OCI-LY3 (cell line): ENCODE measurements at regions not wholly inside any gene's neighbourhood (a gene's known extent, or its start where the extent isn't known, plus 50 kb on each side); places are given as distances from the start of the nearest gene placed in this dataset.

Experiments used
- H2AFZ ChIP-seq: fragments of 200-600, 300-600 bp; shearing (Covaris generic); 2 replicates; pipeline ENCODE4 v1.6.0; 2014; ENCODE audit warnings: antibody characterized with exemption, low read depth, low read length
- H3K27ac ChIP-seq: fragments of 200-600, 300-600 bp; sonication (generic); 2 replicates; pipeline ENCODE4 v1.5.1; 2014; ENCODE audit warnings: mild to moderate bottlenecking, low read length, moderate library complexity, mixed read lengths
- H3K27me3 ChIP-seq: fragments of 200-600, 300-600 bp; sonication (generic); 2 replicates; pipeline ENCODE4 v1.6.1; 2014; ENCODE audit warnings: low read depth, low read length, mixed read lengths
- H3K36me3 ChIP-seq: fragments of 200-600, 300-600 bp; sonication (generic); replicated peaks from 2 replicates; pipeline ENCODE3; 2014; ENCODE audit warnings: low read depth, low read length, mixed read lengths
- H3K4me1 ChIP-seq: fragments of 300-600, 200-600 bp; sonication (generic); 2 replicates; pipeline ENCODE4 v1.6.1; 2014; ENCODE audit warnings: low read length, mixed read lengths
- H3K4me2 ChIP-seq: fragments of 200-600, 300-600 bp; sonication (generic); 2 replicates; pipeline ENCODE4 v1.6.1; 2014; ENCODE audit warnings: low read length, mixed read lengths
- H3K4me3 ChIP-seq: fragments of 300-600, 200-600 bp; sonication (generic); 2 replicates; pipeline ENCODE4 v1.5.1; 2014; ENCODE audit warnings: antibody characterized with exemption, mild to moderate bottlenecking, low read length, moderate library complexity
- H3K79me2 ChIP-seq: fragments of 300-600, 200-600 bp; shearing (Covaris generic); 2 replicates; pipeline ENCODE4 v1.6.1; 2014; ENCODE audit warnings: mild to moderate bottlenecking, low read length, mixed read lengths
- H3K9ac ChIP-seq: fragments of 300-600, 200-600 bp; shearing (Covaris generic); 2 replicates; pipeline ENCODE4 v1.6.0; 2014; ENCODE audit warnings: mild to moderate bottlenecking, low read length, moderate library complexity
- H3K9me3 ChIP-seq: fragments of 200-600, 300-600 bp; shearing (Covaris generic); 2 replicates; pipeline ENCODE4 v1.6.1; 2014; ENCODE audit warnings: low read length, mixed read lengths; ENCODE audit not compliant: insufficient read depth
- H4K20me1 ChIP-seq: fragments of 200-600, 300-600 bp; sonication (generic); 2 replicates; pipeline ENCODE4 v1.6.1; 2016; ENCODE audit warnings: low read length, mixed read lengths; ENCODE audit not compliant: insufficient read depth
- CTCF ChIP-seq: fragments of 200-600, 300-600 bp; sonication (generic); IDR thresholded peaks from 2 replicates; pipeline ENCODE4 v1.5.1; 2014; ENCODE audit warnings: antibody characterized with exemption, low read length, low read depth
- EZH2phosphoT487 ChIP-seq: fragments of 200-600 bp; shearing (Covaris generic); IDR thresholded peaks from 2 replicates; pipeline ENCODE4 v1.6.1; 2018; ENCODE audit warnings: antibody characterized with exemption, mixed run types, low read depth

- H3K27ac ChIP-seq: no peak overlapping the region
- H4K20me1 ChIP-seq: no peaks in the 10 kb centered on the region
- H3K27me3 ChIP-seq: no peaks in the 10 kb centered on the region
These were observed 1490.0 kb upstream of the GBE1 start for GRCh38 chr3:83251490-83251889.

GRCh38 chr3:83250613-83251012, 1489.2 kb upstream of the GBE1 start:
- Histone ChIP-seq H3K9ac (no peak overlapping the region), H3K36me3 (peaks cover 5% of the 10 kb centered on the region), H3K4me3 (no peak overlapping the region), H3K79me2 (no peaks in the 10 kb centered on the region), H3K27me3 (no peaks in the 10 kb centered on the region), H4K20me1 (no peaks in the 10 kb centered on the region), H3K4me2 (no peak overlapping the region), H3K4me1 (peaks cover 8% of the 10 kb centered on the region), H2AFZ (no peak overlapping the region), H3K27ac (no peak overlapping the region), H3K9me3 (0 out of 2 replicates have a peak, but pooled peaks cover 4% of the 10 kb centered on the region)
- TF ChIP-seq CTCF: no peak
- no peak for TF ChIP-seq EZH2phosphoT487

More at GRCh38 chr3:83251490-83251889, 1490.0 kb upstream of the GBE1 start:
- no peak for TF ChIP-seq CTCF
- TF ChIP-seq EZH2phosphoT487: no peak
- Histone ChIP-seq H3K4me3 (no peak overlapping the region), H3K36me3 (peaks cover 5% of the 10 kb centered on the region), H3K79me2 (no peaks in the 10 kb centered on the region), H3K4me2 (no peak overlapping the region), H2AFZ (no peak overlapping the region), H3K4me1 (peaks cover 8% of the 10 kb centered on the region), H3K9me3 (0 out of 2 replicates have a peak, but pooled peaks cover 4% of the 10 kb centered on the region), H3K9ac (no peak overlapping the region)

- Histone ChIP-seq H3K9me3 (0 out of 2 replicates have a peak, but pooled peaks cover 4% of the 10 kb centered on the region), H3K79me2 (no peaks in the 10 kb centered on the region), H3K4me1 (peaks cover 8% of the 10 kb centered on the region), H3K27me3 (no peaks in the 10 kb centered on the region), H3K27ac (no peak overlapping the region), H2AFZ (no peak overlapping the region), H3K4me2 (peak overlapping the region; percentile 3; the same call in 1 of the 2 replicates), H3K4me3 (no peak overlapping the region), H3K9ac (no peak overlapping the region), H3K36me3 (peaks cover 5% of the 10 kb centered on the region), H4K20me1 (no peaks in the 10 kb centered on the region)
- TF ChIP-seq EZH2phosphoT487: no peak
These were observed 1487.0 kb upstream of the GBE1 start for GRCh38 chr3:83248454-83248853.

- Histone ChIP-seq H3K9me3 (no peaks in the 10 kb centered on the region), H3K27me3 (no peaks in the 10 kb centered on the region), H3K4me1 (peaks cover 10% of the 10 kb centered on the region), H3K27ac (no peak overlapping the region), H3K79me2 (no peaks in the 10 kb centered on the region), H3K4me2 (no peak overlapping the region), H2AFZ (no peak overlapping the region), H3K36me3 (no peaks in the 10 kb centered on the region), H3K9ac (no peak overlapping the region), H3K4me3 (no peak overlapping the region), H4K20me1 (no peaks in the 10 kb centered on the region)
- TF ChIP-seq CTCF (no peak), EZH2phosphoT487 (no peak)
These were observed 1473.9 kb upstream of the GBE1 start for GRCh38 chr3:83235180-83235814.
